GM10266 (cell line): ENCODE measurements at regions not wholly inside any gene's neighbourhood (a gene's known extent, or its start where the extent isn't known, plus 50 kb on each side); places are given as distances from the start of the nearest gene placed in this dataset.

Experiments
- DNase-seq: peaks from one replicate; pipeline ENCODE4 v3.0.0; 2012; ENCODE audit errors: extremely low spot score
- TF ChIP-seq, protein P1 (sequence below): IDR thresholded peaks from 2 replicates; pipeline ENCODE4 v1.5.1; 2012; ENCODE audit warnings: mild to moderate bottlenecking, low read depth; ENCODE audit not compliant: control insufficient read depth, insufficient read depth; ENCODE audit errors: missing control alignments

DNA sequence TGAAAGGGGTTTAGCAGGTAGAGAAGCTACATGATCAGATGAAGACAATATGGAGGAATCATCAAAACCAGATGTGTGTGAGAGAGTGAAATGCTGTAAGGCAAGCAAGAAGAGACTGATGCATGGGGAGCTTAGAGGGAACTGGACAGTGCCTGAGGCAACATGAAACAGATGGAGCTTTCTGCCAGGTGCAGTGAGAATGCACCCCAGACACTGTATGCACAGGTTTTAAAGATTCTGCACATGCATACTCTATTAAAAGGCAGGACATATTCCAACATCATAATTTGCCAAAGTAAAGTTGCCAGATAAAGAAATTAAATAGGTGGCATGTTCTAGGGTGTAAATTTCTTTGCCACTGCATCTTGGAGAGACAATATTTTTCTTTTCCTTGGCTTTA is 200.1 kb downstream of the AMY1C start:
- TF ChIP-seq, protein P1, sequence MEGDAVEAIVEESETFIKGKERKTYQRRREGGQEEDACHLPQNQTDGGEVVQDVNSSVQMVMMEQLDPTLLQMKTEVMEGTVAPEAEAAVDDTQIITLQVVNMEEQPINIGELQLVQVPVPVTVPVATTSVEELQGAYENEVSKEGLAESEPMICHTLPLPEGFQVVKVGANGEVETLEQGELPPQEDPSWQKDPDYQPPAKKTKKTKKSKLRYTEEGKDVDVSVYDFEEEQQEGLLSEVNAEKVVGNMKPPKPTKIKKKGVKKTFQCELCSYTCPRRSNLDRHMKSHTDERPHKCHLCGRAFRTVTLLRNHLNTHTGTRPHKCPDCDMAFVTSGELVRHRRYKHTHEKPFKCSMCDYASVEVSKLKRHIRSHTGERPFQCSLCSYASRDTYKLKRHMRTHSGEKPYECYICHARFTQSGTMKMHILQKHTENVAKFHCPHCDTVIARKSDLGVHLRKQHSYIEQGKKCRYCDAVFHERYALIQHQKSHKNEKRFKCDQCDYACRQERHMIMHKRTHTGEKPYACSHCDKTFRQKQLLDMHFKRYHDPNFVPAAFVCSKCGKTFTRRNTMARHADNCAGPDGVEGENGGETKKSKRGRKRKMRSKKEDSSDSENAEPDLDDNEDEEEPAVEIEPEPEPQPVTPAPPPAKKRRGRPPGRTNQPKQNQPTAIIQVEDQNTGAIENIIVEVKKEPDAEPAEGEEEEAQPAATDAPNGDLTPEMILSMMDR: no peak
- DNase-seq: no peak

DNA sequence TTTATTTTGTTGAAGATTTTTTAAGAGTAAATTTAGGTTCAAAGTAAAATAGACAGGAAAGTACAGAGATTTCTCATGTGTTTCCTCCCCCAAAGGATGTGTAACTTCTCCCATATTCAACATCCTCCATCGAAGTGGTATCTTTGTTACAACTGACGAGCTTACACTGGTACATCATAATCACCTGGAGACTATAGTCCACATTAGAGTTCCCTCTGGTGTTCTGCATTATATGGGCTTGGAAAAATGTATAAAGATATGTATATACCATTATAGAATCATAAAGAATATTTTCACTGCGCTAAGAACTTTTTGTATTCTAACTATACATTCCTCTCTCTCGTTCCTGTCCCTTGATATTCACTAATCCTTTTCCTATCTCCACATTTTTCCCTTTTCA is 203.7 kb downstream of the AMY1C start:
- no peak for DNase-seq
- TF ChIP-seq, protein P1: no peak

- TF ChIP-seq, protein P1: no peak
- DNase-seq: no peak
Observed at GRCh38 chr1:103958699-103959098, 209.0 kb downstream of the AMY1C start.

DNA sequence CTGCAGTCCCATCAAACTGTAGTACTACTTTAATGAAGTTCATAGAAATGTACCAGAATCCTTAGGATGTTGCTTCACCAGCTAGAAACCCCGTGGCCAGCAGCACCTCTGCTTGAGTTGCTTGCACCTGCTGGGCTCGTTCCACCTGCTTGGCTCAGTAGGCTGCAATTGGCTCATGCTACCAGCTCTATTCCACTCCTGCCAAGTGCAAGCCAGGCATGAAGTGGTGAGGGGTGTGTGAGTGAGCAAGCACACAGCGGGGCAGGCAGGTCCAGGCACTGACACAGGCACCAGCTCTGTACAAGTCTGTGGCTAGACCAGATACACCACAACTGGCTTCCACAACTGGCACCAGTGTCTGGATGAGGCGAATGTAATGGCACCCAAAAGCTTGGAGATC is 209.9 kb downstream of the AMY1C start:
- TF ChIP-seq, protein P1: no peak

GRCh38 chr1:103960045-103960444 is 210.3 kb downstream of the AMY1C start:
- DNase-seq: no peak
- TF ChIP-seq, protein P1: no peak

More for the DNA sequence above, 209.9 kb downstream of the AMY1C start:
- DNase-seq: no peak

DNA sequence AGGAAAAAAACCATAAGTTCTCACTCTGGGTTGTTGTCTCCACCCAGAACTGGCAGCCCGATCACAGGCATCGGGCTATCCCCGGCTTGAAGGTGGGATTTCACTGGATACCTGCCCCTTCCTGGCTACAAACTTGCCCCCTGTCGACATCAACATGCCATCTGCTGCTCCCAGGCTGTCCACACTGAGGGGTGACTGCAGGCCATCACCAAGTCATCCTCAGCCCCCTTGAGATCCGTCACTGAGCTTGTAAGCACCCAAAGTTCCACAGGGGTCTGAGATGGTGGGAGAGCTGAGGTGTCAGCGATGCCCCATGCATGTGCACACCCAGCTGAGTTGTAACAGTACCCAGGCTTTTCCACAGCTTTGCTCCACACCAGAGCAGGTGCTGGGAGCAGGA is 211.0 kb downstream of the AMY1C start:
- DNase-seq: no peak
- TF ChIP-seq, protein P1: no peak

- no peak for DNase-seq
- TF ChIP-seq, protein P1: no peak
Observed at GRCh38 chr1:103986792-103987191, 237.1 kb downstream of the AMY1C start.
